HCT116 (cell line): ENCODE measurements at regions not wholly inside any gene's neighbourhood (a gene's known extent, or its start where the extent isn't known, plus 50 kb on each side); places are given as distances from the start of the nearest gene placed in this dataset.
"Not testable (repeated sequence)": the region's sequence is repeated elsewhere in the genome, so short reads cannot be mapped to it uniquely, and the experiment has no call there.

ENCODE experiments used
- EGR1 ChIP-seq: IDR thresholded peaks from 2 replicates; pipeline ENCODE4 v1.6.1; 2012; ENCODE audit warnings: low read depth
- EZH2 ChIP-seq: fragments of 200-600 bp; sonication (generic); IDR thresholded peaks from 2 replicates; pipeline ENCODE4 v1.6.1; 2017; ENCODE audit warnings: antibody characterized with exemption, mixed run types
- POLR2A ChIP-seq: IDR thresholded peaks from 2 replicates; pipeline ENCODE4 v1.7.0; 2011; ENCODE audit warnings: borderline replicate concordance; ENCODE audit not compliant: insufficient read depth, insufficient read length; ENCODE audit errors: extremely low read depth
- POLR2AphosphoS5 ChIP-seq: IDR thresholded peaks from 2 replicates; pipeline ENCODE4 v1.6.1; 2011; ENCODE audit warnings: mild to moderate bottlenecking, low read depth, low read length, moderate library complexity
- SIN3A ChIP-seq: IDR thresholded peaks from 2 replicates; pipeline ENCODE4 v1.6.1; 2012; ENCODE audit warnings: low read depth
- SRF ChIP-seq: IDR thresholded peaks from 2 replicates; pipeline ENCODE4 v1.6.1; 2012; ENCODE audit warnings: low read depth
- YY1 ChIP-seq: IDR thresholded peaks from 2 replicates; pipeline ENCODE4 v1.6.1; 2011; ENCODE audit warnings: low read length, low read depth, moderate library complexity, mild to moderate bottlenecking; ENCODE audit not compliant: insufficient replicate concordance; ENCODE audit errors: extremely low read depth
- ZFX ChIP-seq: fragments of 450-650 bp; IDR thresholded peaks from 2 replicates; pipeline ENCODE4 v1.6.1; 2017
- ZNF274 ChIP-seq: fragments of 200-500 bp; sonication (Bioruptor generic); IDR thresholded peaks from 2 replicates; pipeline ENCODE4 v1.6.1; 2014; ENCODE audit warnings: mild to moderate bottlenecking, low read depth, low read length, inconsistent platforms
- TF ChIP-seq, protein P1 (sequence below), 3 experiments: fragments of 200-600 bp in 1 of 3; sonication (generic) in 1 of 3; IDR thresholded peaks in 2 of 3; conservative IDR thresholded peaks in 1 of 3; 2 replicates each; pipeline ENCODE4 v1.5.1; 2012 to 2017; ENCODE audit warnings: low read depth in 2 of 3, low read length in 2 of 3, antibody characterized with exemption in 1 of 3, borderline replicate concordance in 1 of 3, control low read depth in 1 of 3, mild to moderate bottlenecking in 1 of 3, mixed read lengths in 1 of 3, mixed run types in 1 of 3, moderate library complexity in 1 of 3; ENCODE audit not compliant: insufficient read depth in 1 of 3
- TF ChIP-seq, protein P2 (sequence below): IDR thresholded peaks from 2 replicates; pipeline ENCODE4 v1.6.1; 2012
- TF ChIP-seq, protein P3 (sequence below): IDR thresholded peaks from 2 replicates; pipeline ENCODE4 v1.6.1; 2011; ENCODE audit warnings: mild to moderate bottlenecking, low read length, moderate library complexity; ENCODE audit not compliant: insufficient replicate concordance; ENCODE audit errors: extremely low read depth

DNA sequence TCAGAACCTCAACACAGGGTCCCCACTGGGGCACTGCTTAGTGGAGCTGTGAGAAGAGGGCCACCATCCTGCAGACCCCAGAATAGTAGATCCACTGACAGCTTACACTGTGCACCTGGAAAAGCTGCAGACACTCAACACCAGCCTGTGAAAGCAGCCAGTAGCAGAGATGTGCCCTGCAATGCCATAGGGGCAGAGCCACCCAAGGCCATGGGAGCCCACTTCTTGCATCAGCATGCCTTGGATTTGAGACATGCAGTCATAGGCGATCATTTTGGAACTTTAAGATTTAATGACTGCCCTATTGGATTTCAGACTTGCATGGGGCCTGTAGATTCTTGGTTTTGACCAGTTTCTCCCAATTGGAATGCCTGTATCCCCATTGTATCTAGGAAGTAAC is 1962.1 kb upstream of the PRR20A start:
- TF ChIP-seq, protein P1, sequence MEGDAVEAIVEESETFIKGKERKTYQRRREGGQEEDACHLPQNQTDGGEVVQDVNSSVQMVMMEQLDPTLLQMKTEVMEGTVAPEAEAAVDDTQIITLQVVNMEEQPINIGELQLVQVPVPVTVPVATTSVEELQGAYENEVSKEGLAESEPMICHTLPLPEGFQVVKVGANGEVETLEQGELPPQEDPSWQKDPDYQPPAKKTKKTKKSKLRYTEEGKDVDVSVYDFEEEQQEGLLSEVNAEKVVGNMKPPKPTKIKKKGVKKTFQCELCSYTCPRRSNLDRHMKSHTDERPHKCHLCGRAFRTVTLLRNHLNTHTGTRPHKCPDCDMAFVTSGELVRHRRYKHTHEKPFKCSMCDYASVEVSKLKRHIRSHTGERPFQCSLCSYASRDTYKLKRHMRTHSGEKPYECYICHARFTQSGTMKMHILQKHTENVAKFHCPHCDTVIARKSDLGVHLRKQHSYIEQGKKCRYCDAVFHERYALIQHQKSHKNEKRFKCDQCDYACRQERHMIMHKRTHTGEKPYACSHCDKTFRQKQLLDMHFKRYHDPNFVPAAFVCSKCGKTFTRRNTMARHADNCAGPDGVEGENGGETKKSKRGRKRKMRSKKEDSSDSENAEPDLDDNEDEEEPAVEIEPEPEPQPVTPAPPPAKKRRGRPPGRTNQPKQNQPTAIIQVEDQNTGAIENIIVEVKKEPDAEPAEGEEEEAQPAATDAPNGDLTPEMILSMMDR (IDR thresholded peaks at IDR 0.05 in 2 of 3, conservative IDR thresholded peaks at IDR 0.05 in 1 of 3; ENCODE audit: borderline replicate concordance in 1 of 3, insufficient read depth in 1 of 3, low read depth in 2 of 3, low read length in 2 of 3) = not testable (repeated sequence)
- TF ChIP-seq YY1, EZH2, SIN3A, POLR2A, POLR2AphosphoS5, EGR1, SRF, ZNF274, ZFX: not testable (repeated sequence)
- TF ChIP-seq, protein P2, sequence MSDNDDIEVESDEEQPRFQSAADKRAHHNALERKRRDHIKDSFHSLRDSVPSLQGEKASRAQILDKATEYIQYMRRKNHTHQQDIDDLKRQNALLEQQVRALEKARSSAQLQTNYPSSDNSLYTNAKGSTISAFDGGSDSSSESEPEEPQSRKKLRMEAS = not testable (repeated sequence)
- TF ChIP-seq, protein P3, sequence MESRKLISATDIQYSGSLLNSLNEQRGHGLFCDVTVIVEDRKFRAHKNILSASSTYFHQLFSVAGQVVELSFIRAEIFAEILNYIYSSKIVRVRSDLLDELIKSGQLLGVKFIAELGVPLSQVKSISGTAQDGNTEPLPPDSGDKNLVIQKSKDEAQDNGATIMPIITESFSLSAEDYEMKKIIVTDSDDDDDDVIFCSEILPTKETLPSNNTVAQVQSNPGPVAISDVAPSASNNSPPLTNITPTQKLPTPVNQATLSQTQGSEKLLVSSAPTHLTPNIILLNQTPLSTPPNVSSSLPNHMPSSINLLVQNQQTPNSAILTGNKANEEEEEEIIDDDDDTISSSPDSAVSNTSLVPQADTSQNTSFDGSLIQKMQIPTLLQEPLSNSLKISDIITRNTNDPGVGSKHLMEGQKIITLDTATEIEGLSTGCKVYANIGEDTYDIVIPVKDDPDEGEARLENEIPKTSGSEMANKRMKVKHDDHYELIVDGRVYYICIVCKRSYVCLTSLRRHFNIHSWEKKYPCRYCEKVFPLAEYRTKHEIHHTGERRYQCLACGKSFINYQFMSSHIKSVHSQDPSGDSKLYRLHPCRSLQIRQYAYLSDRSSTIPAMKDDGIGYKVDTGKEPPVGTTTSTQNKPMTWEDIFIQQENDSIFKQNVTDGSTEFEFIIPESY = not testable (repeated sequence)
